Osteoblast (primary cell): ENCODE measurements at regions not wholly inside any gene's neighbourhood (a gene's known extent, or its start where the extent isn't known, plus 50 kb on each side); places are given as distances from the start of the nearest gene placed in this dataset.

Experiments used
- DNase-seq: peaks from one replicate; pipeline ENCODE4 v3.0.0; 2011; ENCODE audit warnings: low spot score, mixed read lengths; ENCODE audit not compliant: insufficient read length; ENCODE audit errors: missing footprints
- H2AFZ ChIP-seq: 2 replicates; pipeline ENCODE4 v1.6.0; 2011; ENCODE audit warnings: mild to moderate bottlenecking, low read length
- H3K27ac ChIP-seq: 2 replicates; pipeline ENCODE4 v1.5.1; 2011; ENCODE audit warnings: mild to moderate bottlenecking, low read depth, low read length, moderate library complexity
- H3K27me3 ChIP-seq: 2 replicates; pipeline ENCODE4 v1.6.0; 2012; ENCODE audit warnings: mild to moderate bottlenecking, control low read depth, inconsistent platforms, low read length, moderate library complexity; ENCODE audit not compliant: insufficient read depth
- H3K36me3 ChIP-seq: 2 replicates; pipeline ENCODE4 v1.5.1; 2011; ENCODE audit warnings: mild to moderate bottlenecking, low read length, control low read depth, moderate library complexity; ENCODE audit not compliant: insufficient read depth
- H3K4me1 ChIP-seq: 2 replicates; pipeline ENCODE4 v1.5.1; 2011; ENCODE audit warnings: mild to moderate bottlenecking, low read length, control low read depth, moderate library complexity; ENCODE audit not compliant: insufficient read depth
- H3K4me2 ChIP-seq: 2 replicates; pipeline ENCODE4 v1.6.0; 2011; ENCODE audit warnings: mild to moderate bottlenecking, low read length; ENCODE audit not compliant: insufficient read depth
- H3K4me3 ChIP-seq: fragments of 200-600 bp; sonication (generic); 3 replicates; pipeline ENCODE4 v1.5.1; 2012; ENCODE audit warnings: mild to moderate bottlenecking, low read length, inconsistent platforms; ENCODE audit not compliant: insufficient read depth
- H3K79me2 ChIP-seq: 2 replicates; pipeline ENCODE4 v1.6.0; 2012; ENCODE audit warnings: mild to moderate bottlenecking, low read length, control low read depth, inconsistent platforms; ENCODE audit not compliant: insufficient read depth
- H3K9me3 ChIP-seq: 2 replicates; pipeline ENCODE4 v1.5.1; 2011; ENCODE audit warnings: low read depth, low read length, control low read depth
- H4K20me1 ChIP-seq: 2 replicates; pipeline ENCODE4 v1.6.0; 2012; ENCODE audit warnings: mild to moderate bottlenecking, low read length, control low read depth; ENCODE audit not compliant: insufficient read depth
- TF ChIP-seq, protein P1 (sequence below): IDR thresholded peaks from 2 replicates; pipeline ENCODE4 v1.5.1; 2011; ENCODE audit warnings: mild to moderate bottlenecking, low read depth, low read length, moderate library complexity; ENCODE audit errors: extremely low read depth

DNA sequence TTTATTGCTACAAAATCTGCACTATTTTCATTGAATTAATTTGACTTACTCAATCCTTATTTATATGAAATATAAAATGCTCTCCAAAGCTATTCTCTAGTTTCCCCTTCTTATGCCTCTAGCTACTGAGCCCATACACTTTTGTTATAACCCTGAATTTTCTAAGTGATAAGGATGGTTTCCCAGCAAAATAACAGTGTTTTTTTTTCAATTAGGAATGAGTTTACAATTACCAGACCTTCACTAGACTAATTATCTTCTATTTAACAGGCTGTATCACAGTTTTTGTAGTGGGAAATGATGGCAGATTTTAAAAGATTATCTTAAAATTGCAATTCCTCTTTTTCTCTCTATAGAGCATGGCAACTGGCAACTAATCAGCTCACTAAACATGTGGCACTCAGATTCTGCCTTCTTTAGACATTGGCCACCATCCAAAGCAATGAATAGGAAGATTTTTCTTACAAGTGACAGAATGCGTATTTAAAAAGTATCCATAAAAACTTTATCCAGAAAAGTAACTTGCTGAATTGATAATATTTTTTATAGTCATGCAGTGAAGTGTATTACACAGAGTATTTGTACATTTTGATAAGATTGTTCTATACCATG is 585.7 kb upstream of the ZNF608 start:
- H2AFZ ChIP-seq, result no peak overlapping the region
- H3K4me1 ChIP-seq, result no peaks in the 10 kb centered on the region
- H3K4me2 ChIP-seq, result no peak overlapping the region
- H4K20me1 ChIP-seq, result no peaks in the 10 kb centered on the region
- H3K27me3 ChIP-seq, result no peaks in the 10 kb centered on the region
- TF ChIP-seq, protein P1, sequence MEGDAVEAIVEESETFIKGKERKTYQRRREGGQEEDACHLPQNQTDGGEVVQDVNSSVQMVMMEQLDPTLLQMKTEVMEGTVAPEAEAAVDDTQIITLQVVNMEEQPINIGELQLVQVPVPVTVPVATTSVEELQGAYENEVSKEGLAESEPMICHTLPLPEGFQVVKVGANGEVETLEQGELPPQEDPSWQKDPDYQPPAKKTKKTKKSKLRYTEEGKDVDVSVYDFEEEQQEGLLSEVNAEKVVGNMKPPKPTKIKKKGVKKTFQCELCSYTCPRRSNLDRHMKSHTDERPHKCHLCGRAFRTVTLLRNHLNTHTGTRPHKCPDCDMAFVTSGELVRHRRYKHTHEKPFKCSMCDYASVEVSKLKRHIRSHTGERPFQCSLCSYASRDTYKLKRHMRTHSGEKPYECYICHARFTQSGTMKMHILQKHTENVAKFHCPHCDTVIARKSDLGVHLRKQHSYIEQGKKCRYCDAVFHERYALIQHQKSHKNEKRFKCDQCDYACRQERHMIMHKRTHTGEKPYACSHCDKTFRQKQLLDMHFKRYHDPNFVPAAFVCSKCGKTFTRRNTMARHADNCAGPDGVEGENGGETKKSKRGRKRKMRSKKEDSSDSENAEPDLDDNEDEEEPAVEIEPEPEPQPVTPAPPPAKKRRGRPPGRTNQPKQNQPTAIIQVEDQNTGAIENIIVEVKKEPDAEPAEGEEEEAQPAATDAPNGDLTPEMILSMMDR, result no peak
- H3K27ac ChIP-seq, result no peak overlapping the region
- H3K9me3 ChIP-seq, result no peaks in the 10 kb centered on the region
- no peak overlapping the region for H3K4me3 ChIP-seq
- no peaks in the 10 kb centered on the region for H3K79me2 ChIP-seq
- DNase-seq, result no peak
- H3K36me3 ChIP-seq, result no peaks in the 10 kb centered on the region

DNA sequence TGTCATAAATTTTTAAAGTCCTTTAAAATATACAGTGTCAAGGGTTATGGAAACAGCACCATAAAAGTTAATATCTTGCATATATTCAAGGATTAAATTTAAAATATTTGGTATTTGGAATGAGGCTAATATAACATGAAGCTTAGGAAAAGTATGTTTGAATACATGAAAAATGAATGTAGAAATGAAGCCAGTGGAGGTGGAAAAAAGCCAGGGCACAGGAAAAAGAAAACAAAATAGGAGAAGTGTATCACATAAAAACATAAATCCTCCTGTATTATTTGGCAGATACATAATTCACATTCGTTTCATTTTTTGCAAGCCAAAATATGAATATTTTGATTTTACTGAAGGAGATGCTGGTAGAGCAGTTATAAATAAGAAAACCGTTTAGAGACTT is 587.0 kb upstream of the ZNF608 start:
- Histone ChIP-seq H3K27ac (no peak overlapping the region), H3K79me2 (no peaks in the 10 kb centered on the region), H3K9me3 (no peaks in the 10 kb centered on the region), H3K36me3 (no peaks in the 10 kb centered on the region), H3K27me3 (no peaks in the 10 kb centered on the region), H3K4me1 (no peaks in the 10 kb centered on the region), H3K4me2 (no peak overlapping the region), H2AFZ (no peak overlapping the region), H3K4me3 (no peak overlapping the region), H4K20me1 (no peaks in the 10 kb centered on the region)
- TF ChIP-seq, protein P1, result no peak
- DNase-seq, result no peak

DNA sequence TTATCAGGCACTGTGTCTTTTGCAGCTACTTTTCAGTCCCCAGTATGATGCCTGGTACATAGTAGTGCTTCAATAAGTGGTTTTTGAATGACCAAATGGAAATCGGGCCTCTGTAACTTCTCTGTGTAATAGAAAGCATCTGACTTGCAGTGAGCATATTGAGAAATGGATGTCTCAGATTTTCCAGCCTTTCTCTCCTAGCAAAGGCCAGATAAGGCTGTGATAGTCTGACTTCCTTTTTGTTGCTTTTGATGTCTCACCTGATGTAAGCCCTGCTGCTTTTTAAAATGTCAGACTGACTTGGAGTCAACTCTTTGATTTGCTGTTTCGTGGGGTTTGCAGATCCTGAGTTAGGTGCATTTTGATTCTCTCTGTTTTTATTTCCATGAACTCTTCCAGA is 590.0 kb upstream of the ZNF608 start:
- no peak overlapping the region for H3K4me2 ChIP-seq
- H4K20me1 ChIP-seq, result no peaks in the 10 kb centered on the region
- no peaks in the 10 kb centered on the region for H3K36me3 ChIP-seq
- no peak overlapping the region for H2AFZ ChIP-seq
- no peak overlapping the region for H3K4me3 ChIP-seq
- H3K27me3 ChIP-seq, result no peaks in the 10 kb centered on the region
- H3K4me1 ChIP-seq, result no peaks in the 10 kb centered on the region
- no peaks in the 10 kb centered on the region for H3K9me3 ChIP-seq
- no peak overlapping the region for H3K27ac ChIP-seq
- DNase-seq, result no peak
- no peaks in the 10 kb centered on the region for H3K79me2 ChIP-seq
- TF ChIP-seq, protein P1, result no peak

DNA sequence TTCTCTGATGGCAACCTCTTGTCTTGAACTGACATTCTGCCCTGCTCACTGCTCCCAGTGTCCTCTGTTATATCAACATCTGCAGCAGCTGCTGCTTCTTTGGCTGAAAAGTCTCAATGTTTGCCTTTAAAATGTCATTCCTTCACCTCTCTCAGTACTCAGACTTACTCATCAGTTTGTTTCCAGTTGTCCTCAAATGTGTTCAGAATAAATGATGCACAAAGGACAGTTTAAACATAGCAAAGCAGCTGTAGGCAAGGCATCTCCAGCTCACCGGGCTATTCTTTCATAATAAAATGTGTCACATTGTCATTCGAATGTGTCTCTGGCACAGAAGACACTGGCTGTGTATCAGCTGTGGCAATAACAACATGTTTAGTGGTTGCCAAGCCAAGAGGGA is 590.9 kb upstream of the ZNF608 start:
- Histone ChIP-seq H3K4me3 (no peak overlapping the region), H3K4me1 (no peaks in the 10 kb centered on the region), H3K9me3 (no peaks in the 10 kb centered on the region), H3K27me3 (no peaks in the 10 kb centered on the region), H3K27ac (no peak overlapping the region), H4K20me1 (no peaks in the 10 kb centered on the region), H3K79me2 (no peaks in the 10 kb centered on the region), H3K4me2 (no peak overlapping the region), H3K36me3 (no peaks in the 10 kb centered on the region), H2AFZ (no peak overlapping the region)
- no peak for DNase-seq
- TF ChIP-seq, protein P1, result no peak
